Omental fat pad (tissue), 3 donors: ENCODE measurements at regions not wholly inside any gene's neighbourhood (a gene's known extent, or its start where the extent isn't known, plus 50 kb on each side); places are given as distances from the start of the nearest gene placed in this dataset.

Source experiments
- ATAC-seq: fragments of 150-250 bp; one replicate; pipeline ENCODE4 v1.9.1; 2016; ENCODE audit warnings: mild to moderate bottlenecking, moderate library complexity; ENCODE audit not compliant: low FRiP score
- DNase-seq: peaks from one replicate; pipeline ENCODE4 v3.0.0-alpha.2; 2019; ENCODE audit warnings: low spot score
- CTCF ChIP-seq, 3 donors: fragments of 450-650 bp; IDR thresholded peaks; one replicate each; pipeline ENCODE4 v1.5.1; 2016 to 2017; ENCODE audit warnings: antibody characterized with exemption in 3 of 3, mild to moderate bottlenecking in 3 of 3, moderate library complexity in 2 of 3

GRCh38 chr14:22336031-22336430, 253.0 kb downstream of the DAD1 start:
- no peak for TF ChIP-seq CTCF (IDR thresholded peaks at IDR 0.05)

GRCh38 chr14:22334627-22335026, 254.4 kb downstream of the DAD1 start:
- no peak for DNase-seq
- TF ChIP-seq CTCF (IDR thresholded peaks at IDR 0.05): no peak
- no peak for ATAC-seq

More at GRCh38 chr14:22336031-22336430, 253.0 kb downstream of the DAD1 start:
- ATAC-seq (no peak), DNase-seq (no peak)

GRCh38 chr14:22334275-22334577, 254.8 kb downstream of the DAD1 start:
- no peak for ATAC-seq
- no peak for TF ChIP-seq CTCF (IDR thresholded peaks at IDR 0.05)
- no peak for DNase-seq

- TF ChIP-seq CTCF (IDR thresholded peaks at IDR 0.05): no peak
- DNase-seq (no peak), ATAC-seq (no peak)
These were observed 255.4 kb downstream of the DAD1 start for GRCh38 chr14:22333422-22334274.

GRCh38 chr14:22332686-22333421, 256.2 kb downstream of the DAD1 start:
- DNase-seq: no peak
- ATAC-seq: no peak
- TF ChIP-seq CTCF (IDR thresholded peaks at IDR 0.05): no peak

GRCh38 chr14:22329371-22329770, 259.7 kb downstream of the DAD1 start:
- no peak for DNase-seq
- ATAC-seq: no peak
- TF ChIP-seq CTCF (IDR thresholded peaks at IDR 0.05): no peak
